GM21423 (cell line): ENCODE measurements at regions not wholly inside any gene's neighbourhood (a gene's known extent, or its start where the extent isn't known, plus 50 kb on each side); places are given as distances from the start of the nearest gene placed in this dataset.

Experiments
- ATAC-seq: cut with Tn5 transposase; IDR thresholded peaks from one replicate; pipeline ENCODE4 v1.9.1; 2021; ENCODE audit warnings: mild to moderate bottlenecking, moderate library complexity; ENCODE audit not compliant: unreplicated experiment

- no peak for ATAC-seq
These were observed 297.1 kb downstream of the AHR start for GRCh38 chr7:17595546-17595945.

GRCh38 chr7:17598305-17598704 is 299.9 kb downstream of the AHR start:
- ATAC-seq, result no peak

- ATAC-seq, result no peak
These were observed 300.4 kb downstream of the AHR start for GRCh38 chr7:17598846-17599245.

GRCh38 chr7:17599733-17600339 is 301.4 kb downstream of the AHR start:
- no peak for ATAC-seq

GRCh38 chr7:17600340-17600752 is 301.9 kb downstream of the AHR start:
- no peak for ATAC-seq

- no peak for ATAC-seq
These were observed 303.5 kb downstream of the AHR start for GRCh38 chr7:17601921-17602320.

- ATAC-seq, result no peak
These were observed 309.8 kb downstream of the AHR start for GRCh38 chr7:17608114-17608833.

GRCh38 chr7:17611611-17612010 is 313.2 kb downstream of the AHR start:
- ATAC-seq, result no peak

GRCh38 chr7:17613338-17614041 is 315.0 kb downstream of the AHR start:
- ATAC-seq, result no peak

GRCh38 chr7:17617380-17617779 is 318.9 kb downstream of the AHR start:
- ATAC-seq, result no peak

- ATAC-seq, result no peak
These were observed 319.6 kb downstream of the AHR start for GRCh38 chr7:17617857-17618651.

- no peak for ATAC-seq
These were observed 320.2 kb downstream of the AHR start for GRCh38 chr7:17618652-17618974.

- ATAC-seq, result no peak
These were observed 320.9 kb downstream of the AHR start for GRCh38 chr7:17619196-17619818.

GRCh38 chr7:17620566-17620965 is 319.7 kb downstream of the SNX13 start:
- ATAC-seq, result no peak

- no peak for ATAC-seq
These were observed 317.8 kb downstream of the SNX13 start for GRCh38 chr7:17622451-17622850.

- ATAC-seq, result no peak
These were observed 316.6 kb downstream of the SNX13 start for GRCh38 chr7:17623546-17624185.

GRCh38 chr7:17624379-17624778 is 315.9 kb downstream of the SNX13 start:
- no peak for ATAC-seq

GRCh38 chr7:17625043-17625442 is 315.3 kb downstream of the SNX13 start:
- ATAC-seq, result no peak

- ATAC-seq, result no peak
These were observed 314.1 kb downstream of the SNX13 start for GRCh38 chr7:17626235-17626634.

GRCh38 chr7:17631061-17631460 is 309.2 kb downstream of the SNX13 start:
- ATAC-seq, result no peak

GRCh38 chr7:17632384-17632783 is 307.9 kb downstream of the SNX13 start:
- ATAC-seq, result no peak
